Activated naive CD4-positive, alpha-beta T cell treated with Interleukin-2 at 50 U/mL for 16 hours (primary cell): ENCODE measurements at regions not wholly inside any gene's neighbourhood (a gene's known extent, or its start where the extent isn't known, plus 50 kb on each side); places are given as distances from the start of the nearest gene placed in this dataset.
"Not testable (repeated sequence)": the region's sequence is repeated elsewhere in the genome, so short reads cannot be mapped to it uniquely, and the experiment has no call there.

Experiments
- DNase-seq: peaks from one replicate; pipeline ENCODE4 v3.0.0-alpha.2; 2020

DNA sequence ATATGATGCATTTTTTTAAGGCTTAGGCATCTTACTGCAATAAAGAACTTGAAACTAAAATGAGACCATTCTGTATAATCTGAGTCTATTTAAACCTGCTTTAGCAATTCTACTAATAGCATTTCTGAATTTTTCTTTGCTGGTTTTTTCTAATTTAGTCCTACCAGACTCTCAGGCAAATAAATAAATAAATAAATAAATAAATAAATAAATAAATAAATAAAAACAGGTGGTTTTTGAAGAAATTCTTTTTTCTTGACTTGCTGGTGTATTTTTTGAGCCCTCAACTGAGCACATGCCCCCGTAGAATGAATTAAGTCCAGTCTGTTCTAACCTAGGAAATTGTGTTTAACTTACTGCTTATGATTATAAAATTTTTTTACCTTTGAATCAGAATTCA is 134.7 kb upstream of the FOXP2 start:
- no peak for DNase-seq

- no peak for DNase-seq
Measured at GRCh38 chr7:114273218-114273617, 141.4 kb upstream of the FOXP2 start.

DNA sequence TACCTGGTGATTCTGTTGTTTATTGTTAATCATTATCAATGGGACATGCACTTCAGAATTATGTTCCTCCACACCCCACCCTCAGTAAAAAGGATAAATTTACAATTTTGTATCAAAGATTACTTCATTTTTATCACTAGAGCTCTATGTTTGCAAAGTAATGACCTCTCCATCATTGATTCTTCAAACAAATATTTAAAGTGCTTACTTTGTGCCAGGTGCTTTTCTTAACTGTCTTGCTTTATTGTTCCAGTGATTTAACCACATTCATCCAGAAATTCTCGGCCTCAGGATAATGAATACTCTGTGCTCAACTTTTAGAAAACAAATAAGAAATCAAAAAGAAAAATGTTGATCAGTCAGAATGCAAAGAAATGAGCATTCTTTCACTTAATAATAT is 144.9 kb upstream of the FOXP2 start:
- DNase-seq = no peak

- not testable (repeated sequence) for DNase-seq
Measured at GRCh38 chr7:114267550-114267949, 147.1 kb upstream of the FOXP2 start.

DNA sequence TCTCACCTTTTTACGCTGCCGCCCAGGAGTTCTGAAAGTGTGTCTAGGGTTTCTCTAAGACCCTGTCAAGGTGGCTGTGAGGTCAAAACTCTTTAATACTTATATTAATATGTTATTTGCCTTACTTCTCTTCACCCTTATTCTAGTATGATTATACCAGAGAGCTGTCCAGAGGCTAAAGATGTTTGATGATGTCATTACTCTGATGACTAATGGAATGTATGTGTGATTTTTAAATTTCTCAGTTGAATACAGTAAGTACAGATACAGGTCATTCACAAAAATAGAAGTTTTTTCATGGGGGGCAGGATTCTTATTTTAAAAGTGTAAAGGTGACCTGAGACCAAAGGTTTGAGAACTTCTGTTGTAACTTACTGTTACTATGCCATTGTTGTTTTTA is 150.6 kb upstream of the FOXP2 start:
- DNase-seq = no peak

DNA sequence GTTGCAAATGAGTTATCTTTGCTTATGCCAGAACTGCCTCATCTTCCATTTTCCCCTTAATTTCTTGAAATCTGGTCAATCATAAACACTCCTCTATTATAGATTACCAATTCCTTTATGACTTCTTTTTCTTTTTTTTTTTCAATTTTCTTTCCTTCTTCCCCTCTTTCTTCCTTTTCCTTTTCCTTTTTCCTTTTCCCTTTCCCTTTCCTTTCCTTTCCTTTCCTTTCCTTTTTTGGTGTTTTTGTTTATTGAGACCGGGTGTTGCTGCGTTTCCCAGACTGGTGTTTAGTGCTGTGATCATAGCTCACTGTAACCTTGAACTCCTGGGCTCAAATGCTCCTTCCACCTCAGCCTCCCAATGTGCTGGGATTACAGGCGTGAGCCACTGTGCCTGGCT is 151.4 kb upstream of the FOXP2 start:
- DNase-seq = no peak

GRCh38 chr7:114255404-114255841 is 159.2 kb upstream of the FOXP2 start:
- DNase-seq = no peak

DNA sequence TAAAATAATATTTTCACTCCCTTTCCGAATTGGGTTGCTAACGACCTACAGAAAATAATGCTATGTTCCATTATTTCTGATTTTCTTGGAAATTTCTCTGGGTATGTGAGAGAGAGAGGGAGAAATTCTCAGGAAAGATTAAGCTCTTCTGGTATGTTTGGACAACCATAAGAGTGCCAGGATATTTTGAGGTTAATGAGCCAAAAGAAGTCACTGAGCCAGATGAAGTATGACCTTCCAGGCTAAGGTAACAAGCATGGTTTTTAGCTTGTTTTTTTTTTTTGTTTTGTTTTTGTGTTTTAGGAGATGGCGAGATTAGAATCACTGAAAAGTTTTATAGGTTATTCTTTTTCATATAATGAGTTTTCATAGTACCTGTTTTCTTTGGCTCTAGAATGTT is 171.0 kb upstream of the FOXP2 start:
- DNase-seq = no peak

- no peak for DNase-seq
Measured at GRCh38 chr7:114242992-114243507, 171.6 kb upstream of the FOXP2 start.

DNA sequence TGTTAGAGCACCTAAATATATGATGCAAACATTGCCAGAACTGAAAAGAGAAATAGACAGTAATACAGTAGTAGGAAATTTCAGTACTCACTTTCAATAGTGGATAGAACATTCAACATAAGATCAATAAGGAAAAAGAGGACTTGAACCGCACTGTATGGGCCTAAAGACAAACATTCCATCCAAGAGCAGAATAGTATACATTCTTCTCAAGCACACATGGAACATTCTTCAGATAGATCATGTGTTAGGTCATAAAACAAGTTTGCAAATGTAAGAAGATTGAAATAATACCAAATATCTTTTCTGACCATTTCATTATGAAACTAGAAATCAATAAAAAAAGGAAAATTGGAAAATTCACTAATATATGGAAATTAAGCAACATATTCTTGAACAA is 185.4 kb upstream of the FOXP2 start:
- DNase-seq = no peak

DNA sequence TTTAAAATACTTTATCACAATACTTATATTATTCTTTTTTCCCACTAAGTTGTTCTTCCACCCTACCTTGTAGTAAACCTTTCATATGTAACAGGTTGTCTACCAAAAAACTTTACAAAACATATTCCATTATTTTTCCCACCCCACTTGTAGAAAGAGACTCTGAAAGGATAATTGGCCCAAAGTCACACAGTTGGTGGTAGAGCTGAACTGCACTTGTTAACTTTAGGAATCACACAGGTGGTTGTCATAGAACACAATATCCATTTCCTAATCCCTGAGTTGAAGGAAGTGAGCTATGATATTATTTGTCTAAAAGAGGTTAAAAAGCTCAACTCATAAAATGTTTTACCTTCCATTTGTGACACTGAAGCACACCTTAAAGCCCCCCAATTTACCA is 188.8 kb upstream of the FOXP2 start:
- no peak for DNase-seq

DNA sequence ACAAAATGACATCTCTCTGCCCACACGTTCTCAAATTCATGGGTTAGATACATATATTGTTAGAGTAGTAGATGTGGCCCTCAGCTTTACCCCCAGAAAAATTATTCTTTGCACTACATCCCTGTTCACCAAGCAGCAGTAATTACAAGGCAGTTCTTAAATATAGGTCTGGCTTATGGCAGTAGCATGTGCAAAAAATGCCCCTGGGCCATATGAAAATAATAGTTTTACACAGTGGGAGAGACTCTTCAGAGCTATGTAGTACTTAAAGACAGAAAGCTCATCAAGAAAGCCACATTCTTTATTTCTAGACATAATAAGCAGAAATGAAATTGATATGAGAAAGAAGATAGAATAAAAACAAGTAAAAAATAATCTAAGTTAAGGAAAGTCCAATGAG is 196.3 kb upstream of the FOXP2 start:
- no peak for DNase-seq

- DNase-seq = no peak
Measured at GRCh38 chr7:114217026-114217806, 197.4 kb upstream of the FOXP2 start.

- DNase-seq = no peak
Measured at GRCh38 chr7:114214466-114214865, 200.1 kb upstream of the FOXP2 start.

- DNase-seq = no peak
Measured at GRCh38 chr7:114212721-114213429, 201.7 kb upstream of the FOXP2 start.

DNA sequence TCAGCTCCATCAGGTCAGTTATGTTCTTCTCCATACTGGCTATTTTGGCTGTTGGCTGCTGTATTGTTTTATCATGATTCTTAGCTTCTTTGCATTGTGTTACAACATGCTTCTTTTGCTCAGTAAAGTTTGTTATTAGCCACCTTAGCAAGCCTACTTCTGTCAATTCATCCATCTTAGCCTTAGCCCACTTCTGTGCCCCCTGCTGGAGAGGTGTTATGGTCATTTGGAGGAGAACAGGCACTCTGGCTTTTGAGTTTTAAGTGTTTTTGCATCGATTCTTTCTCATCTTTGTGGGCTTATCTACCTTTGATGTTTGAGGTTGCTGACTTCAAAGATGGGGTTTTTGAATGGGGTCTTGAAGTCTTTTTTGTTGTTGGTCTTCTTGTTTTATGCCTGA is 204.6 kb upstream of the FOXP2 start:
- no peak for DNase-seq

- no peak for DNase-seq
Measured at GRCh38 chr7:114206688-114207087, 207.9 kb upstream of the FOXP2 start.

DNA sequence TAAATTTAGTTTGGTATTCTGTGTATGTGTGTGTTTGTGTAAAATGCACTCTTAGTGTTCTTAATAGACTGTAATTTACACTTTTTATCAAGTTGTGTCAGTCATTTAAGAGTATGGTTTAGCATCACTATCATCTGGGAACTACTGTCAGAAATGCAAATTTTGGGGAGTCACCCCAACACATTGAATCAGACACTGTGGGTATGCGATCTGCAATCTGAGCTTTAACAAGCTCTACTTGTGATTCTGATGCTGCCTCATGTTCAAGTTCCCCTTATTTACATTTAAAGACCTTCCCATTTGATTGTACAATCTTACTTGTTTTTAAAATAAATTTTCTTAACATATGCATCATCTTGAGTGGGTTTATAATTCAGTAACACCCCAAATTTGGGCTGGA is 218.1 kb upstream of the FOXP2 start:
- no peak for DNase-seq

GRCh38 chr7:114190387-114190786 is 224.2 kb upstream of the FOXP2 start:
- DNase-seq = no peak

DNA sequence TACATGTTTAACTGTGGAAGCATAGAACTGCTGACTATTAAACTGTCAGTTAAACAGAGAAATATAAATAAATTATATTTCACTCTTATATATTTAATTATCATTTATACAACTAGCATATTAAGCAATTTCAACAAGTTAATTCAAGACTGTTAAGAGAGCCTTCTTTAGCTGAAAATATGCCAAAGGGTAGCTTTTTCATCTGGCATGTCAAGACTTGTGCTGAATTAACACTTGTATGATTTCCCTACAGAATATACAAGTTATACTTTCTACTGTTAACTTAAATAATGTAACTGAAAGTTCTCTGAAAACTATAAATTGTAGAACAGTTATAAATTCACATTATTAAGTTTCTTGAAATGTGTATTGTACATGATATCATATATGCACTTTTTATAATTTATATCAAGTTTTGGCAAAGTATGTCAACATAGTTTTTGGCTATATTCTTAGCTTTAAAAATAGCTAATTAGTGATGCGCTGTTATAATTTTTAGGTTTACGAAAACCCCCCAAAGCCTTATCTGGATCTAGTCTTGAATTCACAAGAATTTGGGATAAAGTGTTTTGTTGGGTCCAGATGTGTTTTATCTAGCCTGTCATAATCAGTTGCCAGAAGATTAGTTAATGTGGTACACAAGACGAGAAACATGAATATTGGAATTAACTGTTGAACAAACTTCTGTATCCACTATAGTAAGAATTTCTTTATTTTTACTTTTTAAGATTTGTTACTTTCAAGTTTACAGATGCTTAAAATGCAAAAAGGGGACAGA is 231.1 kb upstream of the FOXP2 start:
- DNase-seq = no peak

- no peak for DNase-seq
Measured at GRCh38 chr7:114182837-114183236, 231.8 kb upstream of the FOXP2 start.

- no peak for DNase-seq
Measured at GRCh38 chr7:114181280-114181679, 233.3 kb upstream of the FOXP2 start.

DNA sequence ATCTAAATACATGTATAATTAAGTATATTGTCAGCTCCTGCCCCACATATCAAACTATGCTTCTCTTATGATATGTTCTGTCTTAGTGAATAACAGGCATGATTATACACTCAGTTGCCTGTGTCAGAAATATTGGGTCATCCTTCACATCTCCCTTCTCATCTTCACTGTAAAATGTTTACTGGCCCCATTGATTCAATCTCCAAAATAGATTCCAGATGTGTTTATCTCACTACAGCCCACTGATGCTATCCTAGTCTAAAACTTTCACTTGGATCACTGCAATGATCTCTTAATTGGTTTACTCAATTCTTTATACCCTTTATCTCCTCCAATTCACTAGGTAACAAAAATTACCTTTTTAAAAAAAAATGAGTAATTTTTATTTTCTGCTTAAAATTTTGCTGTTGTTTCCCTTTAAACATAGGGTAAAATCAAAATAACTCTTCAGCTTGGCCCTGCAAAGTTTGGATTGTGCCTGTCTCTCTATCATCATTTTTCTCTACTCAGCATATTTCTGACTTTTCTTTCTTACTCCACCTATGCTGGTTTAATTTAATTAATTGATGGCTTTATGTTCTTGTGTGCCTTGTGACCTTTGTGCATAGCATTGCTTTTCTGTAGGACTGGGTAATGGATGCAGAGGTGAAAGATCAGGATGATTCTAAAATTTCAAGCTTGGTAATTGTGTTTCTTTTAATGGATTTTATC is 233.9 kb upstream of the FOXP2 start:
- no peak for DNase-seq
